ENCODE measurements at regions not wholly inside any gene's neighbourhood (a gene's known extent, or its start where the extent isn't known, plus 50 kb on each side); places are given as distances from the start of the nearest gene placed in this dataset.

DNA sequence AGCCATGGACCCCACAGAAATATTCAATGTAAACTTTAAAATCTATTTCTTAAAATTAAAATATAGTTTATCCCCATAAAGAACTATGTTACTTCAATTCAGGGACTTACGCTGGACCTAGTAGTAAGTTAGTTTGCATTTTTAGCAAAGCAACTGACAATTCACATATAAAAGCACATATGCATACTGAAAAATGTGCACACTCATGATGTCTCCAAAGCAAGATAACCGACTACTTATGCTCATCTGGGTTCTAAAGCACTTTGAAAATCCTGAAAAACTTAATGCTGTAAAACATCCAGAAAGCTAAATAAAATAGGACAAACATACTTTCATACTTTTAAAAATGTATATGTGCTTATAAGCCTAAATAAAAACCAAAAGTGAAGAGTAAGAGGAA, 264.4 kb upstream of the GAS1 start:
- Histone ChIP-seq H3K27ac (ENCODE audit: low read depth) (no peak overlapping the region), H2AFZ (no peak overlapping the region), H3K4me3 (no peak overlapping the region), H3K27me3 (ENCODE audit: insufficient read depth) (no peaks in the 10 kb centered on the region), H3K36me3 (ENCODE audit: insufficient read depth) (no peaks in the 10 kb centered on the region), H3K79me2 (replicated peaks; ENCODE audit: insufficient read depth) (no peaks in the 10 kb centered on the region), H4K20me1 (replicated peaks; ENCODE audit: insufficient read depth) (no peaks in the 10 kb centered on the region), H3K4me2 (no peak overlapping the region), H3K4me1 (ENCODE audit: insufficient read depth) (no peaks in the 10 kb centered on the region), H3K9me2 (ENCODE audit: insufficient read depth) (no peaks in the 10 kb centered on the region), H3F3A (replicated peaks; ENCODE audit: low read depth) (no peaks in the 10 kb centered on the region)
- Mint-ChIP-seq H3K27ac (no peak overlapping the region), H3K36me3 (ENCODE audit: low read depth) (no peaks in the 10 kb centered on the region), H3K4me1 (peaks cover 9% of the 10 kb centered on the region; the same call in 2 of the 3 replicates), H3K9me3 (no peaks in the 10 kb centered on the region), H3K27me3 (ENCODE audit: insufficient read depth, low read depth, poor library complexity) (no peaks in the 10 kb centered on the region), H3K4me3 (no peak overlapping the region)
- TF ChIP-seq ZNF114 (CRISPR knock-in tag; IDR thresholded peaks at IDR 0.05) (no peak), NANOG (IDR thresholded peaks at IDR 0.05; ENCODE audit: borderline replicate concordance) (no peak), ZNF331 (CRISPR knock-in tag; IDR thresholded peaks at IDR 0.05; ENCODE audit: low read depth) (no peak), CREB1 (CRISPR knock-in tag; IDR thresholded peaks at IDR 0.05; ENCODE audit: low read depth) (no peak), POLR2AphosphoS5 (IDR thresholded peaks at IDR 0.05; ENCODE audit: low read depth) (no peak), JUNB (IDR thresholded peaks at IDR 0.05; ENCODE audit: unreplicated experiment) (no peak), STAT1 (IDR thresholded peaks at IDR 0.05; ENCODE audit: unreplicated experiment) (no peak)
- TF ChIP-seq, protein P1, sequence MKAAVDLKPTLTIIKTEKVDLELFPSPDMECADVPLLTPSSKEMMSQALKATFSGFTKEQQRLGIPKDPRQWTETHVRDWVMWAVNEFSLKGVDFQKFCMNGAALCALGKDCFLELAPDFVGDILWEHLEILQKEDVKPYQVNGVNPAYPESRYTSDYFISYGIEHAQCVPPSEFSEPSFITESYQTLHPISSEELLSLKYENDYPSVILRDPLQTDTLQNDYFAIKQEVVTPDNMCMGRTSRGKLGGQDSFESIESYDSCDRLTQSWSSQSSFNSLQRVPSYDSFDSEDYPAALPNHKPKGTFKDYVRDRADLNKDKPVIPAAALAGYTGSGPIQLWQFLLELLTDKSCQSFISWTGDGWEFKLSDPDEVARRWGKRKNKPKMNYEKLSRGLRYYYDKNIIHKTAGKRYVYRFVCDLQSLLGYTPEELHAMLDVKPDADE (IDR thresholded peaks at IDR 0.05), result no peak
- TF ChIP-seq, protein P2, sequence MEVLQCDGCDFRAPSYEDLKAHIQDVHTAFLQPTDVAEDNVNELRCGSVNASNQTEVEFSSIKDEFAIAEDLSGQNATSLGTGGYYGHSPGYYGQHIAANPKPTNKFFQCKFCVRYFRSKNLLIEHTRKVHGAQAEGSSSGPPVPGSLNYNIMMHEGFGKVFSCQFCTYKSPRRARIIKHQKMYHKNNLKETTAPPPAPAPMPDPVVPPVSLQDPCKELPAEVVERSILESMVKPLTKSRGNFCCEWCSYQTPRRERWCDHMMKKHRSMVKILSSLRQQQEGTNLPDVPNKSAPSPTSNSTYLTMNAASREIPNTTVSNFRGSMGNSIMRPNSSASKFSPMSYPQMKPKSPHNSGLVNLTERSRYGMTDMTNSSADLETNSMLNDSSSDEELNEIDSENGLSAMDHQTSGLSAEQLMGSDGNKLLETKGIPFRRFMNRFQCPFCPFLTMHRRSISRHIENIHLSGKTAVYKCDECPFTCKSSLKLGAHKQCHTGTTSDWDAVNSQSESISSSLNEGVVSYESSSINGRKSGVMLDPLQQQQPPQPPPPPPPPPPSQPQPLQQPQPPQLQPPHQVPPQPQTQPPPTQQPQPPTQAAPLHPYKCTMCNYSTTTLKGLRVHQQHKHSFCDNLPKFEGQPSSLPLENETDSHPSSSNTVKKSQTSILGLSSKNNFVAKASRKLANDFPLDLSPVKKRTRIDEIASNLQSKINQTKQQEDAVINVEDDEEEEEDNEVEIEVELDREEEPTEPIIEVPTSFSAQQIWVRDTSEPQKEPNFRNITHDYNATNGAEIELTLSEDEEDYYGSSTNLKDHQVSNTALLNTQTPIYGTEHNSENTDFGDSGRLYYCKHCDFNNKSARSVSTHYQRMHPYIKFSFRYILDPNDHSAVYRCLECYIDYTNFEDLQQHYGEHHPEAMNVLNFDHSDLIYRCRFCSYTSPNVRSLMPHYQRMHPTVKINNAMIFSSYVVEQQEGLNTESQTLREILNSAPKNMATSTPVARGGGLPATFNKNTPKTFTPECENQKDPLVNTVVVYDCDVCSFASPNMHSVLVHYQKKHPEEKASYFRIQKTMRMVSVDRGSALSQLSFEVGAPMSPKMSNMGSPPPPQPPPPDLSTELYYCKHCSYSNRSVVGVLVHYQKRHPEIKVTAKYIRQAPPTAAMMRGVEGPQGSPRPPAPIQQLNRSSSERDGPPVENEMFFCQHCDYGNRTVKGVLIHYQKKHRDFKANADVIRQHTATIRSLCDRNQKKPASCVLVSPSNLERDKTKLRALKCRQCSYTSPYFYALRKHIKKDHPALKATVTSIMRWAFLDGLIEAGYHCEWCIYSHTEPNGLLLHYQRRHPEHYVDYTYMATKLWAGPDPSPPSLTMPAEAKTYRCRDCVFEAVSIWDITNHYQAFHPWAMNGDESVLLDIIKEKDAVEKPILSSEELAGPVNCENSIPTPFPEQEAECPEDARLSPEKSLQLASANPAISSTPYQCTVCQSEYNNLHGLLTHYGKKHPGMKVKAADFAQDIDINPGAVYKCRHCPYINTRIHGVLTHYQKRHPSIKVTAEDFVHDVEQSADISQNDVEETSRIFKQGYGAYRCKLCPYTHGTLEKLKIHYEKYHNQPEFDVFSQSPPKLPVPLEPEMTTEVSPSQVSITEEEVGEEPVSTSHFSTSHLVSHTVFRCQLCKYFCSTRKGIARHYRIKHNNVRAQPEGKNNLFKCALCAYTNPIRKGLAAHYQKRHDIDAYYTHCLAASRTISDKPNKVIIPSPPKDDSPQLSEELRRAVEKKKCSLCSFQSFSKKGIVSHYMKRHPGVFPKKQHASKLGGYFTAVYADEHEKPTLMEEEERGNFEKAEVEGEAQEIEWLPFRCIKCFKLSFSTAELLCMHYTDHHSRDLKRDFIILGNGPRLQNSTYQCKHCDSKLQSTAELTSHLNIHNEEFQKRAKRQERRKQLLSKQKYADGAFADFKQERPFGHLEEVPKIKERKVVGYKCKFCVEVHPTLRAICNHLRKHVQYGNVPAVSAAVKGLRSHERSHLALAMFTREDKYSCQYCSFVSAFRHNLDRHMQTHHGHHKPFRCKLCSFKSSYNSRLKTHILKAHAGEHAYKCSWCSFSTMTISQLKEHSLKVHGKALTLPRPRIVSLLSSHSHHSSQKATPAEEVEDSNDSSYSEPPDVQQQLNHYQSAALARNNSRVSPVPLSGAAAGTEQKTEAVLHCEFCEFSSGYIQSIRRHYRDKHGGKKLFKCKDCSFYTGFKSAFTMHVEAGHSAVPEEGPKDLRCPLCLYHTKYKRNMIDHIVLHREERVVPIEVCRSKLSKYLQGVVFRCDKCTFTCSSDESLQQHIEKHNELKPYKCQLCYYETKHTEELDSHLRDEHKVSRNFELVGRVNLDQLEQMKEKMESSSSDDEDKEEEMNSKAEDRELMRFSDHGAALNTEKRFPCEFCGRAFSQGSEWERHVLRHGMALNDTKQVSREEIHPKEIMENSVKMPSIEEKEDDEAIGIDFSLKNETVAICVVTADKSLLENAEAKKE (CRISPR knock-in tag; IDR thresholded peaks at IDR 0.05), result no peak
- TF ChIP-seq, protein P3, sequence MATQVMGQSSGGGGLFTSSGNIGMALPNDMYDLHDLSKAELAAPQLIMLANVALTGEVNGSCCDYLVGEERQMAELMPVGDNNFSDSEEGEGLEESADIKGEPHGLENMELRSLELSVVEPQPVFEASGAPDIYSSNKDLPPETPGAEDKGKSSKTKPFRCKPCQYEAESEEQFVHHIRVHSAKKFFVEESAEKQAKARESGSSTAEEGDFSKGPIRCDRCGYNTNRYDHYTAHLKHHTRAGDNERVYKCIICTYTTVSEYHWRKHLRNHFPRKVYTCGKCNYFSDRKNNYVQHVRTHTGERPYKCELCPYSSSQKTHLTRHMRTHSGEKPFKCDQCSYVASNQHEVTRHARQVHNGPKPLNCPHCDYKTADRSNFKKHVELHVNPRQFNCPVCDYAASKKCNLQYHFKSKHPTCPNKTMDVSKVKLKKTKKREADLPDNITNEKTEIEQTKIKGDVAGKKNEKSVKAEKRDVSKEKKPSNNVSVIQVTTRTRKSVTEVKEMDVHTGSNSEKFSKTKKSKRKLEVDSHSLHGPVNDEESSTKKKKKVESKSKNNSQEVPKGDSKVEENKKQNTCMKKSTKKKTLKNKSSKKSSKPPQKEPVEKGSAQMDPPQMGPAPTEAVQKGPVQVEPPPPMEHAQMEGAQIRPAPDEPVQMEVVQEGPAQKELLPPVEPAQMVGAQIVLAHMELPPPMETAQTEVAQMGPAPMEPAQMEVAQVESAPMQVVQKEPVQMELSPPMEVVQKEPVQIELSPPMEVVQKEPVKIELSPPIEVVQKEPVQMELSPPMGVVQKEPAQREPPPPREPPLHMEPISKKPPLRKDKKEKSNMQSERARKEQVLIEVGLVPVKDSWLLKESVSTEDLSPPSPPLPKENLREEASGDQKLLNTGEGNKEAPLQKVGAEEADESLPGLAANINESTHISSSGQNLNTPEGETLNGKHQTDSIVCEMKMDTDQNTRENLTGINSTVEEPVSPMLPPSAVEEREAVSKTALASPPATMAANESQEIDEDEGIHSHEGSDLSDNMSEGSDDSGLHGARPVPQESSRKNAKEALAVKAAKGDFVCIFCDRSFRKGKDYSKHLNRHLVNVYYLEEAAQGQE (IDR thresholded peaks at IDR 0.05; ENCODE audit: unreplicated experiment), result no peak
- TF ChIP-seq, protein P4, sequence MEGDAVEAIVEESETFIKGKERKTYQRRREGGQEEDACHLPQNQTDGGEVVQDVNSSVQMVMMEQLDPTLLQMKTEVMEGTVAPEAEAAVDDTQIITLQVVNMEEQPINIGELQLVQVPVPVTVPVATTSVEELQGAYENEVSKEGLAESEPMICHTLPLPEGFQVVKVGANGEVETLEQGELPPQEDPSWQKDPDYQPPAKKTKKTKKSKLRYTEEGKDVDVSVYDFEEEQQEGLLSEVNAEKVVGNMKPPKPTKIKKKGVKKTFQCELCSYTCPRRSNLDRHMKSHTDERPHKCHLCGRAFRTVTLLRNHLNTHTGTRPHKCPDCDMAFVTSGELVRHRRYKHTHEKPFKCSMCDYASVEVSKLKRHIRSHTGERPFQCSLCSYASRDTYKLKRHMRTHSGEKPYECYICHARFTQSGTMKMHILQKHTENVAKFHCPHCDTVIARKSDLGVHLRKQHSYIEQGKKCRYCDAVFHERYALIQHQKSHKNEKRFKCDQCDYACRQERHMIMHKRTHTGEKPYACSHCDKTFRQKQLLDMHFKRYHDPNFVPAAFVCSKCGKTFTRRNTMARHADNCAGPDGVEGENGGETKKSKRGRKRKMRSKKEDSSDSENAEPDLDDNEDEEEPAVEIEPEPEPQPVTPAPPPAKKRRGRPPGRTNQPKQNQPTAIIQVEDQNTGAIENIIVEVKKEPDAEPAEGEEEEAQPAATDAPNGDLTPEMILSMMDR (conservative IDR thresholded peaks at IDR 0.05; ENCODE audit: low read depth in 2 of 2), result no peak
- DNase-seq (ENCODE audit: low spot score), result no peak
- no peak for ATAC-seq
